PC-9 (cell line): ENCODE measurements at regions not wholly inside any gene's neighbourhood (a gene's known extent, or its start where the extent isn't known, plus 50 kb on each side); places are given as distances from the start of the nearest gene placed in this dataset.

Experiments
- BruUV-seq: library from RNA; stranded (reverse); fragments of 400-500 nt; replicated peaks from 2 replicates; lab custom pipeline; 2021; lab: Mats Ljungman, UMichigan
- CTCF ChIA-PET: fragments of 300-600 bp; sonication (Branson Sonifier 250); formaldehyde crosslinking; loops from one replicate; lab custom pipeline; 2022; ENCODE audit warnings: antibody characterized with exemption; lab: Charles Lee
- POLR2A ChIA-PET: fragments of 300-600 bp; sonication (Branson Sonifier 250); formaldehyde crosslinking; loops from one replicate; lab custom pipeline; 2022; ENCODE audit warnings: antibody characterized with exemption; ENCODE audit not compliant: unreplicated experiment; lab: Charles Lee
- DNase-seq, 2 experiments: peaks; one replicate each; pipeline versions ENCODE4 v3.0.0 to v3.0.0-alpha.2; 2015 to 2022; ENCODE audit warnings: mixed read lengths in 1 of 2
- H2AFZ ChIP-seq: fragments of 200-600 bp; sonication (generic); 2 replicates; pipeline ENCODE4 v1.8.1; 2017; ENCODE audit warnings: antibody characterized with exemption
- H3F3A ChIP-seq: fragments of 200-600 bp; sonication (generic); 2 replicates; pipeline ENCODE4 v1.8.1; 2017; ENCODE audit warnings: antibody characterized with exemption, mild to moderate bottlenecking, low read depth; ENCODE audit not compliant: insufficient read depth
- H3K27ac ChIP-seq: fragments of 200-600 bp; sonication (generic); 2 replicates; pipeline ENCODE4 v1.6.1; 2016; ENCODE audit warnings: mixed run types
- H3K27me3 ChIP-seq: fragments of 200-600 bp; sonication (generic); 2 replicates; pipeline ENCODE4 v1.6.1; 2016; ENCODE audit warnings: low read depth, mixed run types; ENCODE audit not compliant: insufficient read depth
- H3K36me3 ChIP-seq: fragments of 200-600 bp; sonication (generic); 2 replicates; pipeline ENCODE4 v1.6.1; 2016; ENCODE audit warnings: low read depth, mixed run types
- H3K4me1 ChIP-seq: fragments of 200-600 bp; sonication (generic); replicated peaks from 2 replicates; pipeline ENCODE4 v1.6.1; 2016; ENCODE audit warnings: mixed run types; ENCODE audit not compliant: insufficient read depth
- H3K4me2 ChIP-seq: fragments of 200-600 bp; sonication (generic); 2 replicates; pipeline ENCODE4 v1.6.1; 2017; ENCODE audit warnings: mixed run types
- H3K4me3 ChIP-seq: fragments of 200-600 bp; sonication (generic); 2 replicates; pipeline ENCODE4 v1.6.1; 2016; ENCODE audit warnings: mixed run types
- H3K79me2 ChIP-seq: fragments of 200-600 bp; sonication (generic); 2 replicates; pipeline ENCODE4 v1.6.1; 2017; ENCODE audit warnings: low read depth, mixed run types
- H3K9me2 ChIP-seq: fragments of 200-600 bp; sonication (generic); 2 replicates; pipeline ENCODE4 v1.8.1; 2017; ENCODE audit warnings: mild to moderate bottlenecking; ENCODE audit not compliant: insufficient read depth
- H3K9me3 ChIP-seq: fragments of 200-600 bp; sonication (generic); 2 replicates; pipeline ENCODE4 v1.8.1; 2016; ENCODE audit warnings: low read depth; ENCODE audit not compliant: insufficient read depth
- H4K20me1 ChIP-seq: fragments of 200-600 bp; sonication (generic); 2 replicates; pipeline ENCODE4 v1.8.1; 2017; ENCODE audit not compliant: insufficient read depth
- EZH2 ChIP-seq: fragments of 200-600 bp; sonication (generic); IDR thresholded peaks from 2 replicates; pipeline ENCODE4 v1.8.0; 2017; ENCODE audit warnings: antibody characterized with exemption, low read depth
- intact Hi-C: fragments of 100-400 bp; cut with micrococcal nuclease; formaldehyde crosslinking; loops from one replicate; pipeline ENCODE4 v1.10.0; 2022; ENCODE audit not compliant: unreplicated experiment
- TF ChIP-seq, protein P1 (sequence below): fragments of 200-600 bp; sonication (generic); conservative IDR thresholded peaks from 2 replicates; pipeline ENCODE4 v1.6.1; 2017; ENCODE audit warnings: mixed run types, antibody characterized with exemption, mild to moderate bottlenecking, moderate library complexity

- H4K20me1 ChIP-seq, result no peaks in the 10 kb centered on the region
- no peaks in the 10 kb centered on the region for H3K27me3 ChIP-seq
- no peak overlapping the region for H3K4me3 ChIP-seq
- CTCF ChIA-PET, result no interaction called here
- no peaks in the 10 kb centered on the region for H3K36me3 ChIP-seq
- intact Hi-C loops, result no loop called here
- no peaks in the 10 kb centered on the region for H3K9me2 ChIP-seq
- peaks cover 11% of the 10 kb centered on the region for H3F3A ChIP-seq
- POLR2A ChIA-PET, result no interaction called here
- peaks cover 18% of the 10 kb centered on the region for H3K4me1 ChIP-seq
- H3K9me3 ChIP-seq, result peaks cover 4% of the 10 kb centered on the region; the same call in 1 of the 2 replicates
- peak overlapping the region; percentile 36 for H3K4me2 ChIP-seq
- H3K79me2 ChIP-seq, result no peaks in the 10 kb centered on the region
- no peak for TF ChIP-seq EZH2
- TF ChIP-seq, protein P1, sequence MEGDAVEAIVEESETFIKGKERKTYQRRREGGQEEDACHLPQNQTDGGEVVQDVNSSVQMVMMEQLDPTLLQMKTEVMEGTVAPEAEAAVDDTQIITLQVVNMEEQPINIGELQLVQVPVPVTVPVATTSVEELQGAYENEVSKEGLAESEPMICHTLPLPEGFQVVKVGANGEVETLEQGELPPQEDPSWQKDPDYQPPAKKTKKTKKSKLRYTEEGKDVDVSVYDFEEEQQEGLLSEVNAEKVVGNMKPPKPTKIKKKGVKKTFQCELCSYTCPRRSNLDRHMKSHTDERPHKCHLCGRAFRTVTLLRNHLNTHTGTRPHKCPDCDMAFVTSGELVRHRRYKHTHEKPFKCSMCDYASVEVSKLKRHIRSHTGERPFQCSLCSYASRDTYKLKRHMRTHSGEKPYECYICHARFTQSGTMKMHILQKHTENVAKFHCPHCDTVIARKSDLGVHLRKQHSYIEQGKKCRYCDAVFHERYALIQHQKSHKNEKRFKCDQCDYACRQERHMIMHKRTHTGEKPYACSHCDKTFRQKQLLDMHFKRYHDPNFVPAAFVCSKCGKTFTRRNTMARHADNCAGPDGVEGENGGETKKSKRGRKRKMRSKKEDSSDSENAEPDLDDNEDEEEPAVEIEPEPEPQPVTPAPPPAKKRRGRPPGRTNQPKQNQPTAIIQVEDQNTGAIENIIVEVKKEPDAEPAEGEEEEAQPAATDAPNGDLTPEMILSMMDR, result no peak
- no TSS peak for BruUV-seq
- peak; percentile 16 to 94 for DNase-seq
- peak overlapping the region; percentile 72 for H3K27ac ChIP-seq
- H2AFZ ChIP-seq, result peak overlapping the region; percentile 60
Observed at GRCh38 chr4:123340381-123340701, 56.3 kb upstream of the SPRY1 start.

DNA sequence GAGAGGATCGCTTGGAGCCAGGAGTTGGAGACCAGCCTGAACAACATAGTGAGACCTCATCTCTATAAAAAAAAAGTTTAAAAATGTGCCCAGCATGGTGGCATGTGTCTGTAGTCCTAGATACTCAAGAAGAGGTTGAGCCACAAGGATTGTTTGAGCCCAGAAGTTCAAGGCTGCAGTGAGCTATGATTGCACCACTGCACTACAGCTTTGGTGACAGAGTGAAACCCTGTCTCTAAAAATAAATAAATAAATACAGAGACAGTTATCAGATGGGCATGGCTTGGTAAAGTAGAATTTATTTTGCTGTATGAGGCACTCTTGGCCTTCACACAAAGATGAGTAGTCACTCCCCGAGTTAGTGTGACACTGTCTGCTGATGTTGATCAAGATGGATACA is 54.1 kb upstream of the SPRY1 start:
- peaks cover 18% of the 10 kb centered on the region for H3K4me1 ChIP-seq
- no peaks in the 10 kb centered on the region for H3K36me3 ChIP-seq
- no peaks in the 10 kb centered on the region for H3K9me2 ChIP-seq
- ChIA-PET CTCF (no interaction called here), POLR2A (no interaction called here)
- H3K27ac ChIP-seq, result no peak overlapping the region
- no peaks in the 10 kb centered on the region for H3K79me2 ChIP-seq
- H3F3A ChIP-seq, result peaks cover 11% of the 10 kb centered on the region
- DNase-seq, result no peak
- H3K4me2 ChIP-seq, result no peak overlapping the region
- H3K4me3 ChIP-seq, result no peak overlapping the region
- no peak overlapping the region for H2AFZ ChIP-seq
- TF ChIP-seq, protein P1, result no peak
- TF ChIP-seq EZH2, result no peak
- peaks cover 4% of the 10 kb centered on the region; the same call in 1 of the 2 replicates for H3K9me3 ChIP-seq
- intact Hi-C loops, result no loop called here
- no peaks in the 10 kb centered on the region for H4K20me1 ChIP-seq
- no TSS peak for BruUV-seq
- no peaks in the 10 kb centered on the region for H3K27me3 ChIP-seq

GRCh38 chr4:123343400-123344041 is 53.1 kb upstream of the SPRY1 start:
- Histone ChIP-seq H3K27me3 (no peaks in the 10 kb centered on the region), H4K20me1 (no peaks in the 10 kb centered on the region), H3K27ac (no peak overlapping the region), H2AFZ (no peak overlapping the region), H3K79me2 (no peaks in the 10 kb centered on the region), H3K4me1 (peaks cover 18% of the 10 kb centered on the region), H3K4me2 (no peak overlapping the region), H3F3A (peaks cover 11% of the 10 kb centered on the region), H3K4me3 (no peak overlapping the region), H3K9me2 (no peaks in the 10 kb centered on the region), H3K36me3 (no peaks in the 10 kb centered on the region), H3K9me3 (peaks cover 3% of the 10 kb centered on the region; the same call in 1 of the 2 replicates)
- ChIA-PET CTCF (no interaction called here), POLR2A (no interaction called here)
- no TSS peak for BruUV-seq
- TF ChIP-seq, protein P1, result no peak
- TF ChIP-seq EZH2, result no peak
- intact Hi-C loops, result no loop called here
- DNase-seq, result no peak
